SK-N-SH treated with all-trans-retinoic acid at 6 μM for 48 hours (cell line): ENCODE measurements at regions not wholly inside any gene's neighbourhood (a gene's known extent, or its start where the extent isn't known, plus 50 kb on each side); places are given as distances from the start of the nearest gene placed in this dataset.

Source experiments
- RARB ChIP-seq: fragments of 250-450 bp; sonication (Bioruptor Pico); IDR thresholded peaks from 2 replicates; pipeline ENCODE4 v1.8.0; 2021; ENCODE audit warnings: mild to moderate bottlenecking, moderate library complexity
- SNAI2 ChIP-seq: fragments of 250-450 bp; sonication (Bioruptor Pico); IDR thresholded peaks from 2 replicates; pipeline ENCODE4 v1.5.0; 2020; ENCODE audit warnings: mild to moderate bottlenecking, moderate library complexity
- TCF4 ChIP-seq: fragments of 250-450 bp; sonication (Bioruptor Pico); IDR thresholded peaks from 2 replicates; pipeline ENCODE4 v1.8.0; 2021; ENCODE audit warnings: mild to moderate bottlenecking, moderate library complexity, borderline replicate concordance
- TOX ChIP-seq: fragments of 250-450 bp; sonication (Bioruptor Pico); IDR thresholded peaks from 2 replicates; pipeline ENCODE4 v1.8.0; 2021; ENCODE audit warnings: mild to moderate bottlenecking, moderate library complexity, borderline replicate concordance
- ZNF565 ChIP-seq: fragments of 450-650 bp; formaldehyde crosslinking; conservative IDR thresholded peaks from 2 replicates; pipeline ENCODE4 v1.5.0; 2020; ENCODE audit warnings: low read depth, mild to moderate bottlenecking, moderate library complexity
- ZNF70 ChIP-seq: fragments of 450-650 bp; formaldehyde crosslinking; IDR thresholded peaks from 2 replicates; pipeline ENCODE4 v1.5.0; 2020; ENCODE audit warnings: mild to moderate bottlenecking, moderate library complexity
- TF ChIP-seq, protein P1 (sequence below): fragments of 250-450 bp; sonication (Bioruptor Pico); IDR thresholded peaks from 2 replicates; pipeline ENCODE4 v1.5.1; 2021; ENCODE audit warnings: mild to moderate bottlenecking, moderate library complexity
- TF ChIP-seq, protein P2 (sequence below): fragments of 250-450 bp; sonication (Bioruptor Pico); IDR thresholded peaks from 2 replicates; pipeline ENCODE4 v1.8.0; 2020; ENCODE audit warnings: mild to moderate bottlenecking, moderate library complexity, borderline replicate concordance
- TF ChIP-seq, protein P3 (sequence below): fragments of 250-450 bp; sonication (Bioruptor Pico); IDR thresholded peaks from 2 replicates; pipeline ENCODE4 v1.5.0; 2020; ENCODE audit warnings: mild to moderate bottlenecking, moderate library complexity

DNA sequence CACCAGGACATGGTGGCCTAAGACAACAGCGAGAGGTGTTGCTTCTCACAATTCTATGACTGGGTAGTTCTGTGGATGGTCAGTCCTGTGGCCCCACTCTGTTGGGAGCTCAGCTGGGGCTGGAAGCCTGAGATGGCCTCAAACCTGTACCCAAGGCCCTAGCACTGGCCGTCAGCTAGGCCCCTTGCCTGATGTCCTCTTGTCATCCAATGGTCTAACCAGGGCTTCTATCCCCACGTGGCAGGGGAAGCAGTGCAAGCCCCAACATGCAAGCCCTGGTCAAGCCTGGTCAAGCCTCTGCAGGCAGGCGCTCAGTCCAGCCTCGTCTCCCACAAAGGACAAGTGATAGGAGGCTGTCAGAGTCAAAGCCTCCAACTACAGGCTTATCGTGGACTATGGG, 196.5 kb upstream of the CST7 start:
- TF ChIP-seq ZNF70 (CRISPR knock-in tag) (no peak), TCF4 (CRISPR knock-in tag) (no peak), TOX (no peak), SNAI2 (CRISPR knock-in tag) (no peak), ZNF565 (no peak), RARB (CRISPR knock-in tag) (no peak)
- TF ChIP-seq, protein P1, sequence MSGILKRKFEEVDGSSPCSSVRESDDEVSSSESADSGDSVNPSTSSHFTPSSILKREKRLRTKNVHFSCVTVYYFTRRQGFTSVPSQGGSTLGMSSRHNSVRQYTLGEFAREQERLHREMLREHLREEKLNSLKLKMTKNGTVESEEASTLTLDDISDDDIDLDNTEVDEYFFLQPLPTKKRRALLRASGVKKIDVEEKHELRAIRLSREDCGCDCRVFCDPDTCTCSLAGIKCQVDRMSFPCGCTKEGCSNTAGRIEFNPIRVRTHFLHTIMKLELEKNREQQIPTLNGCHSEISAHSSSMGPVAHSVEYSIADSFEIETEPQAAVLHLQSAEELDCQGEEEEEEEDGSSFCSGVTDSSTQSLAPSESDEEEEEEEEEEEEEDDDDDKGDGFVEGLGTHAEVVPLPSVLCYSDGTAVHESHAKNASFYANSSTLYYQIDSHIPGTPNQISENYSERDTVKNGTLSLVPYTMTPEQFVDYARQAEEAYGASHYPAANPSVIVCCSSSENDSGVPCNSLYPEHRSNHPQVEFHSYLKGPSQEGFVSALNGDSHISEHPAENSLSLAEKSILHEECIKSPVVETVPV (CRISPR knock-in tag), result no peak
- TF ChIP-seq, protein P2, sequence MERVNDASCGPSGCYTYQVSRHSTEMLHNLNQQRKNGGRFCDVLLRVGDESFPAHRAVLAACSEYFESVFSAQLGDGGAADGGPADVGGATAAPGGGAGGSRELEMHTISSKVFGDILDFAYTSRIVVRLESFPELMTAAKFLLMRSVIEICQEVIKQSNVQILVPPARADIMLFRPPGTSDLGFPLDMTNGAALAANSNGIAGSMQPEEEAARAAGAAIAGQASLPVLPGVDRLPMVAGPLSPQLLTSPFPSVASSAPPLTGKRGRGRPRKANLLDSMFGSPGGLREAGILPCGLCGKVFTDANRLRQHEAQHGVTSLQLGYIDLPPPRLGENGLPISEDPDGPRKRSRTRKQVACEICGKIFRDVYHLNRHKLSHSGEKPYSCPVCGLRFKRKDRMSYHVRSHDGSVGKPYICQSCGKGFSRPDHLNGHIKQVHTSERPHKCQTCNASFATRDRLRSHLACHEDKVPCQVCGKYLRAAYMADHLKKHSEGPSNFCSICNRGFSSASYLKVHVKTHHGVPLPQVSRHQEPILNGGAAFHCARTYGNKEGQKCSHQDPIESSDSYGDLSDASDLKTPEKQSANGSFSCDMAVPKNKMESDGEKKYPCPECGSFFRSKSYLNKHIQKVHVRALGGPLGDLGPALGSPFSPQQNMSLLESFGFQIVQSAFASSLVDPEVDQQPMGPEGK (CRISPR knock-in tag), result no peak
- TF ChIP-seq, protein P3, sequence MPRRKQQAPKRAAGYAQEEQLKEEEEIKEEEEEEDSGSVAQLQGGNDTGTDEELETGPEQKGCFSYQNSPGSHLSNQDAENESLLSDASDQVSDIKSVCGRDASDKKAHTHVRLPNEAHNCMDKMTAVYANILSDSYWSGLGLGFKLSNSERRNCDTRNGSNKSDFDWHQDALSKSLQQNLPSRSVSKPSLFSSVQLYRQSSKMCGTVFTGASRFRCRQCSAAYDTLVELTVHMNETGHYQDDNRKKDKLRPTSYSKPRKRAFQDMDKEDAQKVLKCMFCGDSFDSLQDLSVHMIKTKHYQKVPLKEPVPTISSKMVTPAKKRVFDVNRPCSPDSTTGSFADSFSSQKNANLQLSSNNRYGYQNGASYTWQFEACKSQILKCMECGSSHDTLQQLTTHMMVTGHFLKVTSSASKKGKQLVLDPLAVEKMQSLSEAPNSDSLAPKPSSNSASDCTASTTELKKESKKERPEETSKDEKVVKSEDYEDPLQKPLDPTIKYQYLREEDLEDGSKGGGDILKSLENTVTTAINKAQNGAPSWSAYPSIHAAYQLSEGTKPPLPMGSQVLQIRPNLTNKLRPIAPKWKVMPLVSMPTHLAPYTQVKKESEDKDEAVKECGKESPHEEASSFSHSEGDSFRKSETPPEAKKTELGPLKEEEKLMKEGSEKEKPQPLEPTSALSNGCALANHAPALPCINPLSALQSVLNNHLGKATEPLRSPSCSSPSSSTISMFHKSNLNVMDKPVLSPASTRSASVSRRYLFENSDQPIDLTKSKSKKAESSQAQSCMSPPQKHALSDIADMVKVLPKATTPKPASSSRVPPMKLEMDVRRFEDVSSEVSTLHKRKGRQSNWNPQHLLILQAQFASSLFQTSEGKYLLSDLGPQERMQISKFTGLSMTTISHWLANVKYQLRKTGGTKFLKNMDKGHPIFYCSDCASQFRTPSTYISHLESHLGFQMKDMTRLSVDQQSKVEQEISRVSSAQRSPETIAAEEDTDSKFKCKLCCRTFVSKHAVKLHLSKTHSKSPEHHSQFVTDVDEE (CRISPR knock-in tag), result no peak
